Naive thymus-derived CD4-positive, alpha-beta T cell (primary cell): ENCODE measurements at regions not wholly inside any gene's neighbourhood (a gene's known extent, or its start where the extent isn't known, plus 50 kb on each side); places are given as distances from the start of the nearest gene placed in this dataset.

ENCODE experiments used
- ATAC-seq: fragments of 150-1000 bp; cut with Tn5 transposase; 2 replicates; pipeline ENCODE4 v1.10.0; 2021; ENCODE audit warnings: mild to moderate bottlenecking, moderate library complexity
- CTCF ChIA-PET: fragments of 350-600 bp; sonication (Branson Sonifier 250); formaldehyde crosslinking; loops from one replicate; lab custom pipeline; 2021; ENCODE audit warnings: antibody characterized with exemption; lab: Charles Lee
- POLR2A ChIA-PET: fragments of 350-600 bp; sonication (Branson Sonifier 250); formaldehyde crosslinking; loops from one replicate; lab custom pipeline; 2021; ENCODE audit warnings: antibody characterized with exemption, inconsistent platforms; lab: Charles Lee
- DNase-seq, 9 donors: peaks; one replicate each; pipeline versions ENCODE4 v3.0.0 to v3.0.0-alpha.2; 2020 to 2022; ENCODE audit warnings: mixed read lengths in 1 of 9
- H3K27ac ChIP-seq: one replicate; pipeline ENCODE4 v1.7.0; 2013; ENCODE audit warnings: mild to moderate bottlenecking, low read depth, low read length, moderate library complexity
- H3K27me3 ChIP-seq, 2 donors: one replicate each; pipeline ENCODE4 v1.7.0; 2013; ENCODE audit warnings: low read length in 2 of 2, mild to moderate bottlenecking in 2 of 2, moderate library complexity in 2 of 2; ENCODE audit not compliant: control insufficient read depth in 2 of 2, insufficient read depth in 2 of 2
- H3K36me3 ChIP-seq, 3 experiments: 1 replicate in 2 of 3; 2 replicates in 1 of 3; pipeline ENCODE4 v1.7.0; 2013; ENCODE audit warnings: low read length in 3 of 3, mild to moderate bottlenecking in 3 of 3, moderate library complexity in 1 of 3; ENCODE audit not compliant: insufficient read depth in 3 of 3, control insufficient read depth in 2 of 3
- H3K4me1 ChIP-seq, 2 donors: one replicate each; pipeline ENCODE4 v1.7.0; 2013; ENCODE audit warnings: low read length in 2 of 2, mild to moderate bottlenecking in 2 of 2, moderate library complexity in 1 of 2; ENCODE audit not compliant: control insufficient read depth in 2 of 2, insufficient read depth in 2 of 2
- H3K4me3 ChIP-seq: 2 replicates; pipeline ENCODE4 v1.7.0; 2013; ENCODE audit warnings: mild to moderate bottlenecking, low read length
- H3K9me3 ChIP-seq, 3 experiments: 1 replicate in 2 of 3; 2 replicates in 1 of 3; pipeline ENCODE4 v1.7.0; 2013; ENCODE audit warnings: low read length in 3 of 3; ENCODE audit not compliant: control insufficient read depth in 2 of 3
- H3K27ac Mint-ChIP-seq, 9 donors: one replicate each; pipeline ENCODE4 v1.8.0; 2020 to 2022; ENCODE audit warnings: mixed read lengths in 9 of 9, mild to moderate bottlenecking in 8 of 9, moderate library complexity in 5 of 9, inconsistent platforms in 2 of 9
- H3K27me3 Mint-ChIP-seq, 5 donors: one replicate each; pipeline ENCODE4 v1.8.0; 2021 to 2022; ENCODE audit warnings: mixed read lengths in 5 of 5, mild to moderate bottlenecking in 1 of 5
- H3K36me3 Mint-ChIP-seq, 5 donors: one replicate each; pipeline ENCODE4 v1.8.0; 2020 to 2022; ENCODE audit warnings: mixed read lengths in 5 of 5, mild to moderate bottlenecking in 3 of 5, inconsistent platforms in 1 of 5
- H3K4me1 Mint-ChIP-seq, 7 donors: one replicate each; pipeline ENCODE4 v1.8.0; 2020 to 2022; ENCODE audit warnings: mixed read lengths in 7 of 7, mild to moderate bottlenecking in 3 of 7, inconsistent platforms in 1 of 7
- H3K4me3 Mint-ChIP-seq, 10 donors: one replicate each; pipeline ENCODE4 v1.8.0; 2020 to 2022; ENCODE audit warnings: mild to moderate bottlenecking in 10 of 10, mixed read lengths in 10 of 10, moderate library complexity in 6 of 10, inconsistent platforms in 2 of 10
- H3K9me3 Mint-ChIP-seq, 11 donors: one replicate each; pipeline ENCODE4 v1.8.0; 2020 to 2022; ENCODE audit warnings: mixed read lengths in 11 of 11, mild to moderate bottlenecking in 4 of 11, inconsistent platforms in 1 of 11, moderate library complexity in 1 of 11
- intact Hi-C, 2 donors: fragments of 100-400 bp; cut with micrococcal nuclease; formaldehyde crosslinking; loops; one replicate each; pipeline ENCODE4 v1.15.1; 2023

GRCh38 chr3:151989621-151990020 is 116.2 kb downstream of the SUCNR1 start:
- no peaks in the 10 kb centered on the region for H3K9me3 Mint-ChIP-seq
- CTCF ChIA-PET, result no interaction called here
- no peaks in the 10 kb centered on the region for H3K36me3 Mint-ChIP-seq
- no peak overlapping the region for H3K27ac Mint-ChIP-seq
- no peaks in the 10 kb centered on the region for H3K4me1 Mint-ChIP-seq
- H3K4me3 ChIP-seq, result no peak overlapping the region
- H3K27me3 Mint-ChIP-seq, result peaks cover 0 to 36% (median 5%) of the 10 kb centered on the region in 5 donors
- no peaks in the 10 kb centered on the region for H3K27me3 ChIP-seq
- no peaks in the 10 kb centered on the region for H3K9me3 ChIP-seq
- intact Hi-C loops, result no loop called here
- ATAC-seq (no peak), DNase-seq (no peak)
- POLR2A ChIA-PET, result no interaction called here
- H3K27ac ChIP-seq, result no peak overlapping the region
- no peaks in the 10 kb centered on the region for H3K4me1 ChIP-seq
- H3K4me3 Mint-ChIP-seq, result no peak overlapping the region
- H3K36me3 ChIP-seq, result no peaks in the 10 kb centered on the region

GRCh38 chr3:151990696-151991376 is 117.4 kb downstream of the SUCNR1 start:
- Histone ChIP-seq H3K4me3 (no peak overlapping the region), H3K9me3 (no peaks in the 10 kb centered on the region), H3K27ac (no peak overlapping the region), H3K36me3 (no peaks in the 10 kb centered on the region), H3K27me3 (no peaks in the 10 kb centered on the region), H3K4me1 (no peaks in the 10 kb centered on the region)
- H3K36me3 Mint-ChIP-seq, result no peaks in the 10 kb centered on the region
- H3K4me1 Mint-ChIP-seq, result peaks cover 0 to 2% (median 0%) of the 10 kb centered on the region in 7 donors
- H3K9me3 Mint-ChIP-seq, result no peaks in the 10 kb centered on the region
- DNase-seq (no peak), ATAC-seq (no peak)
- no peak overlapping the region for H3K27ac Mint-ChIP-seq
- ChIA-PET CTCF (no interaction called here), POLR2A (no interaction called here)
- H3K27me3 Mint-ChIP-seq, result peaks cover 0 to 36% (median 5%) of the 10 kb centered on the region in 5 donors
- intact Hi-C loops, result no loop called here
- no peak overlapping the region for H3K4me3 Mint-ChIP-seq

- no peaks in the 10 kb centered on the region for H3K36me3 ChIP-seq
- peaks cover 0 to 2% (median 0%) of the 10 kb centered on the region in 7 donors for H3K4me1 Mint-ChIP-seq
- ATAC-seq, result no peak
- no peak for DNase-seq
- POLR2A ChIA-PET, result interaction anchor here (0.7 kb wide), 1 partner anchor 1334 kb away, joined by 3 read pairs; no protein-coding TSS in a partner anchor
- H3K4me3 ChIP-seq, result no peak overlapping the region
- CTCF ChIA-PET, result no interaction called here
- H3K9me3 ChIP-seq, result no peaks in the 10 kb centered on the region
- no peaks in the 10 kb centered on the region for H3K36me3 Mint-ChIP-seq
- H3K4me3 Mint-ChIP-seq, result no peak overlapping the region
- no peaks in the 10 kb centered on the region for H3K4me1 ChIP-seq
- H3K27me3 ChIP-seq, result no peaks in the 10 kb centered on the region
- peaks cover 0 to 32% (median 5%) of the 10 kb centered on the region in 5 donors for H3K27me3 Mint-ChIP-seq
- intact Hi-C loops, result no loop called here
- H3K27ac Mint-ChIP-seq, result no peak overlapping the region
- no peaks in the 10 kb centered on the region for H3K9me3 Mint-ChIP-seq
- H3K27ac ChIP-seq, result no peak overlapping the region
Measured at GRCh38 chr3:151992326-151993041, 119.0 kb downstream of the SUCNR1 start.

GRCh38 chr3:151995091-151995490 is 121.6 kb downstream of the SUCNR1 start:
- H3K27me3 Mint-ChIP-seq, result peaks cover 0 to 19% (median 5%) of the 10 kb centered on the region in 5 donors
- no peaks in the 10 kb centered on the region for H3K36me3 Mint-ChIP-seq
- intact Hi-C loops, result no loop called here
- Histone ChIP-seq H3K9me3 (no peaks in the 10 kb centered on the region), H3K27ac (no peak overlapping the region), H3K27me3 (no peaks in the 10 kb centered on the region), H3K36me3 (no peaks in the 10 kb centered on the region), H3K4me3 (no peak overlapping the region), H3K4me1 (no peaks in the 10 kb centered on the region)
- H3K27ac Mint-ChIP-seq, result no peak overlapping the region
- peaks cover 0 to 2% (median 0%) of the 10 kb centered on the region in 7 donors for H3K4me1 Mint-ChIP-seq
- POLR2A ChIA-PET, result no interaction called here
- CTCF ChIA-PET, result no interaction called here
- DNase-seq, result no peak
- no peak for ATAC-seq
- no peaks in the 10 kb centered on the region for H3K9me3 Mint-ChIP-seq
- no peak overlapping the region for H3K4me3 Mint-ChIP-seq

- DNase-seq, result no peak
- Histone ChIP-seq H3K27me3 (no peaks in the 10 kb centered on the region), H3K9me3 (no peaks in the 10 kb centered on the region), H3K36me3 (no peaks in the 10 kb centered on the region), H3K27ac (no peak overlapping the region), H3K4me1 (no peaks in the 10 kb centered on the region), H3K4me3 (no peak overlapping the region)
- Mint-ChIP-seq H3K27ac (no peak overlapping the region), H3K36me3 (no peaks in the 10 kb centered on the region), H3K4me3 (no peak overlapping the region), H3K9me3 (no peaks in the 10 kb centered on the region), H3K4me1 (peaks cover 0 to 2% (median 0%) of the 10 kb centered on the region in 7 donors), H3K27me3 (peaks cover 0 to 16% (median 0%) of the 10 kb centered on the region in 5 donors)
- POLR2A ChIA-PET, result interaction anchor here (0.5 to 0.6 kb wide), 2 partner anchors 24 to 912 kb away, joined by 3 read pairs; no protein-coding TSS in a partner anchor
- CTCF ChIA-PET, result no interaction called here
- no peak for ATAC-seq
- intact Hi-C loops, result no loop called here
Measured at GRCh38 chr3:151998744-151999143, 125.3 kb downstream of the SUCNR1 start.

- H3K4me1 ChIP-seq, result no peaks in the 10 kb centered on the region
- H3K9me3 ChIP-seq, result no peaks in the 10 kb centered on the region
- no peaks in the 10 kb centered on the region for H3K27me3 ChIP-seq
- Mint-ChIP-seq H3K4me3 (no peak overlapping the region), H3K27me3 (peaks cover 0 to 16% (median 0%) of the 10 kb centered on the region in 5 donors), H3K36me3 (no peaks in the 10 kb centered on the region), H3K4me1 (peaks cover 0 to 2% (median 0%) of the 10 kb centered on the region in 7 donors), H3K27ac (no peak overlapping the region), H3K9me3 (no peaks in the 10 kb centered on the region)
- H3K4me3 ChIP-seq, result no peak overlapping the region
- POLR2A ChIA-PET, result no interaction called here
- DNase-seq (no peak), ATAC-seq (no peak)
- CTCF ChIA-PET, result interaction anchor here (0.6 kb wide), 1 partner anchor 42 kb away, joined by 4 read pairs; no protein-coding TSS in a partner anchor
- no peak overlapping the region for H3K27ac ChIP-seq
- intact Hi-C loops, result no loop called here
- no peaks in the 10 kb centered on the region for H3K36me3 ChIP-seq
Measured at GRCh38 chr3:151999936-152000335, 126.5 kb downstream of the SUCNR1 start.
